Neuron (in vitro differentiated cells): ENCODE measurements at regions not wholly inside any gene's neighbourhood (a gene's known extent, or its start where the extent isn't known, plus 50 kb on each side); places are given as distances from the start of the nearest gene placed in this dataset.
"Not testable (repeated sequence)": the region's sequence is repeated elsewhere in the genome, so short reads cannot be mapped to it uniquely, and the experiment has no call there.

ENCODE experiments used
- H2AFZ ChIP-seq: one replicate; pipeline ENCODE4 v1.6.1; 2013; ENCODE audit warnings: low read depth, mild to moderate bottlenecking, inconsistent platforms, low read length, moderate library complexity
- H3K27me3 ChIP-seq: one replicate; pipeline ENCODE4 v1.6.1; 2013; ENCODE audit warnings: low read length; ENCODE audit not compliant: insufficient read depth
- H3K36me3 ChIP-seq: one replicate; pipeline ENCODE4 v1.6.1; 2013; ENCODE audit warnings: low read length; ENCODE audit not compliant: insufficient read depth
- H3K4me1 ChIP-seq: one replicate; pipeline ENCODE4 v1.6.1; 2013; ENCODE audit warnings: low read length; ENCODE audit not compliant: insufficient read depth
- H3K4me3 ChIP-seq: 2 replicates; pipeline ENCODE4 v1.5.1; 2013; ENCODE audit warnings: mild to moderate bottlenecking, low read length, moderate library complexity
- H3K9me3 ChIP-seq: one replicate; pipeline ENCODE4 v1.6.1; 2013; ENCODE audit warnings: low read length

DNA sequence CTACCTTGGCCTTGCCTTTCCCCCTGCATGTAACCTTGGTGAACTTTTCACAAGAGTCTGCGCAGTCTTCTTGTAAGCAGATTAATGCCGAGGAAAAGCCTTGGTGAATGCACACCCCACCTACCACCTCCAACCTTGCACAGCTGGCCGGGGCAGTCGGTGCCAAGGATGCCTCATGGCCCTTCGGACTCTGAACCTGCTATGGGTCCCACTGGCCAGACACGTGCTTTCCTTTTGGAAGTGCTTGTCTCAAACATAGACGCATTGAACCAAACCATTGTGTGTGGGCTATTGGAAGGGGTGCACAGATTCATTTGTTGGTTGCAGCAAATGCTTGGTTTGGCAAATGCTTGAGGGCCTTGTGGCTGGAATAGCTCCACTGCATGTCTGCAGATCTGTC, 109.0 kb upstream of the PLGLB2 start:
- H3K27me3 ChIP-seq, H3K4me1 ChIP-seq, H3K4me3 ChIP-seq, H3K36me3 ChIP-seq, H2AFZ ChIP-seq, H3K9me3 ChIP-seq: not testable (repeated sequence)

DNA sequence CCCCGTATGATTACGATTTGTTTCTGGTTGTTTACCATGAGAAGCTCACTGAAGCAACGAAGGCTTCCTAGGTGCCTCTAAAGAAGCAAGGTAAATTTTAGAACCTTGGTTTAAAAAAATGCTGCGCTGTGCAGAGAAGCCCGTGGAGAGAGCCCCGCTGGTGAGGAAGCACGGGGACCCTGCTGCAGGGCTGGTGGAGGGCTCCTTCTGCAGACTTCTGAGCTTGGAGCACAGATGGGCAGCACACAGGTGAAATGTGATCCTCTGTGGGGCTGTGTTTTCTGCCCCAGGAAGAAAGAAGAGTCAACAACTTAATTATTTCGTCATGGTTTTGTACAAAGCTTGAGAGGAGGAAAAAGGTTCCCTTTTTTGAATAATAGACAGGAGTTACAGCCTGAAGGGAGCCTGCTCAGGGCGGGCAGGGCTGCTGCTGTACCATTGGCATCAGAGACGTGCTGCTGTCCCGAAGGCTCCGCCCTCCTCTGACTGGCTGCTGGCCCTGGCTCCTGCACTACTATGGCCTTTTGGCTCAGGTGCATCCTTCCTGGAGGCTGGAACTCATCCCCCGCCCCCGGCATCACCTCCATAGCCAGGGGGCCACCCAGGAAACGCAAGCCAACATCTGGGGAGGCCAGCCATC, 108.0 kb upstream of the PLGLB2 start:
- H2AFZ ChIP-seq, result not testable (repeated sequence)

DNA sequence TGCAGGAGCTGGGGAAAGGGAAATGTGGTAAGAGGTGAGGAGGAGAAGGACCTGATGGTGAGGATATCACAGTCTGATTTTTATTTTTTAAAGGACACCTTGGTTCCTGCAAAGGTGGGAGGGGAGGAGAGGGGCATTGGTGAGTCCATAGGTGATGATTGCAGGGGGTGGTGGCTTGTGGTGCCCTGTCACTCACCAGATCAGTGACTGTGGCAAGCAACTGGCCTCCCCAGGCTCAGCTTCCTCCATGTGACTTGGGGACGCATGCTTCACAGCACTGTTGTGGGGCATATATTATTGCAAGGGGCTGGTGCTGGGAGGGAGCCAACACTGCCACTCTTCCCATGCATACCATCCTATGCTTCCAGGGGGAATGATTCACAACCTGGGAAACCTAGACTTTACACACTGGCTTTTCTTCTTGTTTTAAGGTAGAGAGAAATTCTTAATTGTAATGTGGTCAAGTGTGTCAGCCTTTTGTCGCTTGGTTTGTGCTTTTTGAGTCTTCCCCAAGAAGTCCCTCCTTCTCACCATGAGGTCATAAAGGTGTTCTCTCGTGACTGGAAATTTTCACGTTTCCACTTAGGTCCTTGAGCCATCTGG, 106.8 kb upstream of the PLGLB2 start:
- not testable (repeated sequence) for H2AFZ ChIP-seq, H3K9me3 ChIP-seq, H3K4me3 ChIP-seq, H3K36me3 ChIP-seq, H3K4me1 ChIP-seq, H3K27me3 ChIP-seq

More for the DNA sequence above, 108.0 kb upstream of the PLGLB2 start:
- H3K4me1 ChIP-seq, H3K9me3 ChIP-seq, H3K27me3 ChIP-seq, H3K36me3 ChIP-seq, H3K4me3 ChIP-seq: not testable (repeated sequence)

DNA sequence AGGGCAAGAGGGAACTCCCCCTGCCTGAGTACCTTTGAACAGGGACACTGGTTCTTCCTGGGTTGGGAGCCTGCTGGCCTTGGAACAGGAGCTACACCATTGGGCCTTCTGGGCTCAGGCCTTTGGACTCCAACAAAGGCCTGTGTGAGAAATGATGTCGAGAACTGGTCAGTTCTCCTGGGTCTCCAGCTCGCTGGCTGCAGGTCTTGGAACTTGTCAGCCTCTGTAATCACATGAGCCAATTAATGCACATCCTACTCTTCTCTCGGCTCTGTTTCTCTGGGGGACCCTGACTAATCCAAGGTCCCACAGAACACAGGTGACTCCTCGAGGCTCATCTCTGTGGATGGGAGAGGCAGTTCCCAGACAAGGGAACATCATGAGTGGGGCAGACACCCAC, 104.7 kb upstream of the PLGLB2 start:
- H3K9me3 ChIP-seq, H3K4me1 ChIP-seq, H3K36me3 ChIP-seq, H3K27me3 ChIP-seq, H3K4me3 ChIP-seq, H2AFZ ChIP-seq: not testable (repeated sequence)

DNA sequence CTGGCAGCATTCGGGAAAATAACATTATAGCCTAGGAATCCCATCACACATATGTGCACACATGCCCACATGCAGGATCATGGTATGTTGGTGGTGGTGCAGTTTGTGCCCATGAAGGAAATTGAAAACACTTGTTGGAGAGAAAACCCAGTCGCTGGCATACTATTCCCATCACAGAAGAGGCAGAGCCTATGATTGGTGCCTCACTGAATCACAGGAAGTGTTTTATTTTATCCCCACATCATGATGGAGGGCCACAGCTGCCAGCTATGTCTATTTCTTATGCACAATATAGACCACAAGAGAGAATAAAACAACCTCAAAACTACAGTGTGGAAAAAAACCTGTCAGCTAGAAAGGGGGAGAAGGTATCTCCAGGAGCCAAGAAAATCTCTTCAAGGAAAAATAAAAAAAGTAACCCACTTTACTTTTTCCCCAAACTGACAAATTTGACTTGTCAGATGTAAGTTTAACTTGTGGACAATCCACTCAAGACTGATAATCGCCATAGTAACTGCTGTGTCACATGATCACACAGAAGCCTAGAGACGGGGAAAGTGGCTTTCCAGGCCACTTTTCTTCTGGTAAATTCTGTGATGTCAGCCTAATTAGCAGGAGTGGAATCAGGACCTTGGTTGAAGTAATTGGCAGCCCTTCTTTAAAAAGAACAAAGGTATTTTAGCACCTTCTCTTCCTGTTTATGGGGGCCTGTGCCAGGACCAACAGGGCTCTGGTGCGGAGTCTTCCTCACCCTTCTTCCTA, 100.0 kb upstream of the PLGLB2 start:
- H3K4me3 ChIP-seq, H3K27me3 ChIP-seq, H2AFZ ChIP-seq, H3K4me1 ChIP-seq, H3K36me3 ChIP-seq, H3K9me3 ChIP-seq: not testable (repeated sequence)

DNA sequence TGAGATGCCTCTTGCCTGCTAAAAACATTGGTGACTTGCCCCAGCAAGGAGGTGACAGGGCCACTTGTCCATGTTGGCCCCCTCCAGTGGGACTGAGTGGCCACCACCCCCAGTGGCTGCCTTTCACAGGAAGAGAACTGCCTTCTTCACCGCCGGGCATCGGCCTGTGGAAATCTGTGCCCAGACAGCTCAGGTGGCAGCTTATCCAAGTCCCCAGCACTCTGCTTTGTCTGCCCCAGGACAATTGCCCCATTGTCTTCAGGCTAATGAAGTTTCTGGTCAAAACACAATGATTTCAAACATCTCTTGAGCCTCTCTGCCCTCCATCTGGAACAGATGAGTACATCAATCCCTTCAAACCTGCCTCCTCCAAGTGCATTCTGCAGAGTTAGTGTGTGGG, 99.1 kb upstream of the PLGLB2 start:
- not testable (repeated sequence) for H3K4me1 ChIP-seq, H3K36me3 ChIP-seq, H2AFZ ChIP-seq, H3K9me3 ChIP-seq, H3K27me3 ChIP-seq, H3K4me3 ChIP-seq

DNA sequence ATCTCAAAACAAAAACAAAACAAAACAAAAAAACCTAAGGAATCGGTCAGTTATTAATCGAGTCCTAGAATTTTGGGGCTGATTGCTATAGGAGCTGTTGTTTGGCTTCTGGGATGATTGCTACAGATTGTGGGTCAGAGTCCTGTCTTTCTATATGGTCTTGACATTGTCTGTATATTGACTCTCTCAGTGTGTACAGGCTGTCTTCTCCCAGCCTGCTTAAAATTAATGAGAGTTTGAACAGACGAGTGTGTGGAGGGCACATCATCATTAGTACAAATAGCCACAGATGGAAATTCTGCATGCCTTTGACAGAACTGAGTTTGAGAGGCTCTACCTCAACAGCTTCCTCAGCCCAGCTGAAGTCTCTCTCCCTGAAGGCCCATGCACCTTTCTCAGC, 98.0 kb upstream of the PLGLB2 start:
- not testable (repeated sequence) for H3K9me3 ChIP-seq, H3K36me3 ChIP-seq, H3K4me1 ChIP-seq, H3K27me3 ChIP-seq, H2AFZ ChIP-seq, H3K4me3 ChIP-seq

DNA sequence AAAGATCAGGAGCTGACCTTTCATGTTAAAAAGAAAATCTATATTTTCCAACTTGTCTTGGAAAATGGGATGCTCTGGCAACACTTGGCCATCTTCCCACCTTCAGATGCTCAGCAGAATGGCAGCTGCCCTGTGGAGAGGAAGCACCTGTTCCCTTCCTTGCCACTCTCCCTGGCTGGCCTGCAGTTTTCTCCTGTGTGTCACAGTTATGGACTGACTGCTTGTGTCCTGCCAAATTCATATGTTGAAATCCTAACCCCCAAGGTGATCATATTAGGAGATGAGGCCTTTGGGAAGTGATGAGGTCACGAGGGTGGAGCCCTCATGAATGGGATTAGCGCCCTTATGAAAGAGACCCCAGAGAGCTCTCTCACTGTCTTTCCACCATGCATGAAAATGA, 97.0 kb upstream of the PLGLB2 start:
- not testable (repeated sequence) for H3K9me3 ChIP-seq, H3K36me3 ChIP-seq, H3K4me3 ChIP-seq, H3K27me3 ChIP-seq, H3K4me1 ChIP-seq, H2AFZ ChIP-seq

DNA sequence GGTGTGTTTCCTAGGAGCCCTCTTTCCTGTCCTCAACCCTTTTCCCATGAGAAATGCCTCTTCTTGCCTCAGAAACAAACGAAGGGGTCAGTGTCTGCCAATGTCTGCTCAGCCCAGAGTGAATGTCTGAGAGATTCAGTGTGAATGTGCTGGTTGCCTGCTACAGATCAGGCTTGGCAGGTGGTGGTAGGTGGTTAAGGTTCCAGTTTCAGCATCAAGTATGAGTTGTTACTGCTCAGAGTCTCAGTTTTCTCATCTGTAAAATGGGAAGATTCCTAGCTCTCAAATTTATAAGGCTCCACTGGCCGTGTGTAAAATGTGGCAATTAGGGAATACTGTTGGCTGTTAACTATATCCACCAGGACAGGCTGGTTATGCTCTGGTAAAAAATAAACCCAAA, 96.3 kb upstream of the PLGLB2 start:
- not testable (repeated sequence) for H3K36me3 ChIP-seq, H3K4me1 ChIP-seq, H3K27me3 ChIP-seq, H2AFZ ChIP-seq, H3K9me3 ChIP-seq, H3K4me3 ChIP-seq

DNA sequence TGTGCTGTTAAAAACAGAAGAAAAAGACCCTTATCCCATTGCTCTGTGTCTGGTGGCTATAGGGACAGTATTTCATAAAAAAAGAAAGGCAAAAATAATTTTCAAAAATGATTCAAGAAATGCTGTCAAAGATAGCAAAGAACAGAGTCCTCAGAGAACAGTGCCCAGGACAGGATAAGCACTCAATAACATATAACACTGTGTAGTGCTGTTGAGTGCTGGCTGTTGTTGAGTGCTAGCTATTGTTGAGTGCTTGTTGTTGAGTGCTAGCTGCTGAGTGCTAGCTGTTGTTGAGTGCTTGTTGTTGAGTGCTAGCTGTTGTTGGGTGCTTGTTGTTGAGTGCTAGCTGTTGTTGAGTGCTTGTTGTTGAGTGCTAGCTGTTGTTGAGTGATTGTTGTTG, 94.5 kb upstream of the PLGLB2 start:
- H2AFZ ChIP-seq, H3K4me3 ChIP-seq, H3K4me1 ChIP-seq, H3K9me3 ChIP-seq, H3K27me3 ChIP-seq, H3K36me3 ChIP-seq: not testable (repeated sequence)

DNA sequence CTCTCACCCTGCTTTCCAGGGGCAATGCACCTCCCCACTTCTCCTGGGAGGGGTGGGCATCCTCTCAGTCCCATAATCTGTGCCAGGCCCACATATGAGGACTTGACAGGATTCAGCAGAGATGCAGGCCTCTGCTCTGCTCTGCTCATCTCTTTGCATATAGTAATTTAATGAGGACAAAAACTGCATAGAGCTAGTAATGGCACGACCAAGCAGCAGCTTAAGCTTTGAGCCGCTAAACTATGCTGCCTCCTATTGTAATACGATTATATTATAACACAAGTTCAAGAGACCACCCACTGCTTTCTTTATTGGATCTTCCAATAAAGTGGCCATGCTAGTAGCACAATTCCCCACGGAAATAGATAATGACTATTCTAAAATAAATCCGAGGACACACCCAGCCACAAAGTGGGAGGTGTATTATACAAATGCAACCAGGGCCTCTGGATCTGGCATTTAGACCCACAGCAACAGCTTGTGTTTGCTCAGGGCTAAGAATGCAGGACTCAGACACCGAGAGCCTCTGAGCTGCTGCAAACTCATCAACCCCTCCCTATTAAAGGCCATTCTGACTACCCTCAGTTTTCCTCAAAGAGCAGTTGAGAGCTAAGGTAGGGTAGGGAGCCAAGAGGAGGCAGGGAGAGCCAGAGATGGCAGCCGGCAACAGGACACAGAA, 93.6 kb upstream of the PLGLB2 start:
- not testable (repeated sequence) for H3K4me1 ChIP-seq, H3K36me3 ChIP-seq, H3K4me3 ChIP-seq, H3K27me3 ChIP-seq, H3K9me3 ChIP-seq, H2AFZ ChIP-seq

DNA sequence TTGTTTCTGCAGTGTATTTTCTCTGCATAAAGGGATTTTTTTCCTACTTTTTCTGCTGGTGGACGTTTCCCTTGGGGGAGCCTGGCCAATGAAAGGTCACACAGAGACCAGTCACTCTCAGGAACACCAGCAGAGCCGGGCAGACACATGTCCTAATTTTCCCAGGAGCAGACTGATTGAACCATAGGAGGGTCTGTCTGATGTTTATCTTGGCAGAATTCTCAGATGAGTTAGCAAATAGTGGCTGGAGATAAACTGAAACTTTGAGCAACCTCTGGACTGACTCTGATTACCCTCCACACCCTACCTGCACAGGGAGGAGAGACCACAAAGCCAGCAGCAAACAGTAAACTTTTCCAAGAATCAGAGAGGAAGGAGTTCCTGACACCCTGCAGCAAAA, 90.0 kb upstream of the PLGLB2 start:
- H3K36me3 ChIP-seq, H2AFZ ChIP-seq, H3K9me3 ChIP-seq, H3K4me1 ChIP-seq, H3K4me3 ChIP-seq, H3K27me3 ChIP-seq: not testable (repeated sequence)

DNA sequence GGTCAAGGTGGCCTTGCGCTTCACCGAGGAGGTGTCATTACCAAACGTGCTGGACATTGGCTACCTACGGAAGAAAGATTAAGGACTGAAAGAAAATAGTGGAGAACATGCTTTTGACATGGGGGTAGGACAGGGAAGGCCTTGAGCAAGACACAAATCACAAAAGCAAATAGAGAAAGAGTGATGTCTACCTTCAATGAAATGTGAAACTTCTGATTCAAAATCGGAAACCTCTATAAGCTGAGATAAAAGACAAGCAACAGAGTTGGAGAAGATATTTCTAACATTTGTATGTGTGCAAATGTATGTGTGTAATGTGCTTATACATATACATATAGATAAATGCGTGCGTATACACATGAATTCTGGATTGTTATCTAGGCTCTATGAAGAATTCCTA, 89.5 kb upstream of the PLGLB2 start:
- H3K4me3 ChIP-seq, H2AFZ ChIP-seq, H3K9me3 ChIP-seq, H3K36me3 ChIP-seq, H3K4me1 ChIP-seq, H3K27me3 ChIP-seq: not testable (repeated sequence)
